GM19468 (cell line): ENCODE measurements at regions not wholly inside any gene's neighbourhood (a gene's known extent, or its start where the extent isn't known, plus 50 kb on each side); places are given as distances from the start of the nearest gene placed in this dataset.
"Not testable (repeated sequence)": the region's sequence is repeated elsewhere in the genome, so short reads cannot be mapped to it uniquely, and the experiment has no call there.

Source experiments
- ATAC-seq: cut with Tn5 transposase; IDR thresholded peaks from one replicate; pipeline ENCODE4 v1.9.1; 2021; ENCODE audit warnings: mild to moderate bottlenecking, moderate library complexity, moderate number of reproducible peaks; ENCODE audit not compliant: unreplicated experiment; ENCODE audit errors: extremely low read depth

DNA sequence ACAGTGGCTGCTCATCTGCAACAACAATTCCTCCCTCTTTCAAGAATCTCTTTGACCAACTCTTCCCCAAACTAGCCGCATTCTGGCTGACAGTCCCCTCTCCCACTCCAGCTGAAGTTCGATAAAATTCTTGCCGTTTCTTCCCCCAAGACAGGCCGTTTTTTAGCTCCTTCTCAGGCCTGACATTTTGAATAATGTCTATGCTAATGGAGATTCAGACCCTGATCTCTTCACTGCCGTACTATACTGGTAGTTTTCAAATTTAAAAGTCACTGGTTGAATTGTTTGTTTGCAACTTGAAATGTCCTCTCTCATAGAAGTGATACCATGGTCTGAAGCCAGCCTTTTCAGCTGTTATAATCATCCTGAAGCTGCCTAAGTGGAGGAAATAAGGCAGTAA is 65.9 kb upstream of the AMN1 start:
- ATAC-seq: no peak

DNA sequence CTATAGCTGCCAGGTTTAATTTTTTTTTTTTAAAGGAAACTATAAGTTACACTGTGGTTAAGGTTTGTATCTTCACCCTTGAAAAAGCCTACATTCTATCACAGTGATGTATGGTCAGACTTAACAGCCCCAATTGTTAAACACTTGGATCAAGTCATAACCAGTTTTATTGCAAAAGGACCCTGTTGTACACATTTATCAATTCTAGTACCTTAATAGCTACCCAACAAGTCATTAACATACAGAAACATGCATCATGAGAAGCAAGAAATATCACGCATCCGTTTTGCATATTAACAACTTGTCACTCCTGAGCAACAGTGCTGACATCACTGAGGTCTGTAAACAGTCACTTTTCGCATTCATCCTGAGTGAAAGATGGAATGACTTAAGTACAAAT is 62.4 kb upstream of the AMN1 start:
- ATAC-seq: not testable (repeated sequence)

DNA sequence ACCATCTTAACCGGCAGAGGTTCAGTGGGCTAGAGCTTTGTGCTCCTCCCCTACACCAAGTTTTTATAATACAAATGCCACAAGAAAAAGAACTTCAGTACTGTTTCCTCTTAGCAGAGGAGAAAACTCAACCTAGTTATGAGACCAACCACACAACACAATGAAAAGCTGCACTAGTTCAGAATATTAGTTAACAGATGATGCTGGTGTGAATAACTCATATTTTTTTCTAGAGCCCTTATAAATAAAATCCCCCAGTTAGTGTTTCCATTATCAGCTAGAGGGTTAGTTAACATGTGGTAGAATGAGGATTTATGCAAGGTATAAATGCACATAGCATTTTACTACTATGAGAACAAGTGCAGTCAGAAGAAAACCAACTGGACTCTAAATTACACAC is 61.9 kb upstream of the AMN1 start:
- no peak for ATAC-seq

DNA sequence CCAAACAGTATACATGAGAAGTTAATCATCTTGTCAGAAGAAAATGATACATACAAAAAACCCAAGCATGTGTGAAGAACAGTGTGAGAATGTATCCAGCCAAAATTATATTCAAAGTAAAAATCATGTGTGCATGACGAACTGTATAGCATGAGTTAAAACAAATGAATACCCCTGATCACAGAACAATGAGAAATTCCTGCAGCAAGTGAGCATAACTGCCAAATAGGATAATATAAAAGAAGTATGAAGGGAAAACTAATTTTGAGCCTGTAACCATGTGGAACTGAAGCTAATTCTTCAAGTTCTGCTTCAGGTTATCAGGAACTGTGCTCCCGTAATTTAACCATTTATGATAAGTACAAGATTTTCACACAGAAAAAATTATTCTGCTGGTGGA is 56.5 kb upstream of the AMN1 start:
- no peak for ATAC-seq

DNA sequence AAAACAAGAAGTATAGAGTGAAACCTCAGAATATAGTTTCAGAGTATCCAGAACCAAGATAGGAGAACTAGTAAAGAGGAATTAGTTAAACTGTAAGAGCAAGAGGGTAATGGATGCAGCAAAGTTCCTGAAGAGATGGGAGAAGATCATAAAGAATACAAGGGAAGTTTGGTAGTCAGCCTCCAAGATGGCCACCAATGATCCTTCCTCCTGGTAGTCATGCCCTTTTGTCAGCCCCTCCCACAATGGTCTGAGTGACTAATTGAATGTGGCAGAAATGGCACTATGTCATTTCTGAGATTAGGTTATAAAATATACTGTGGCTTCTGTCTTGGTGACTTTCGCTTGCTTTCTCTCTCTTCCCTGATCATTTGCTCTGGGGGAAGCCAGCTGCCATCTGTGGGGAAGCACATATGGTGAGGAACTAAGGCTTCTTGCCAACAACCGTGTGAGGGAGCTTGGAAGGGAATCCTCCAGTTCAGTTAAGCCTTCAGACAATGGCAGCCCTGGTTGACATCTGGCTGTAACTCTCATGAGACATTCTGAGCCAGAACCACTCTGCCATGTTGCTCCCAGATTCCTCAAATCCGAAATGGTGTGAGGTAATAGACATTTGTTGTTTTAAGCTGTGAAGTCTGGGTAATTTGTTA is 55.3 kb upstream of the AMN1 start:
- ATAC-seq: no peak

DNA sequence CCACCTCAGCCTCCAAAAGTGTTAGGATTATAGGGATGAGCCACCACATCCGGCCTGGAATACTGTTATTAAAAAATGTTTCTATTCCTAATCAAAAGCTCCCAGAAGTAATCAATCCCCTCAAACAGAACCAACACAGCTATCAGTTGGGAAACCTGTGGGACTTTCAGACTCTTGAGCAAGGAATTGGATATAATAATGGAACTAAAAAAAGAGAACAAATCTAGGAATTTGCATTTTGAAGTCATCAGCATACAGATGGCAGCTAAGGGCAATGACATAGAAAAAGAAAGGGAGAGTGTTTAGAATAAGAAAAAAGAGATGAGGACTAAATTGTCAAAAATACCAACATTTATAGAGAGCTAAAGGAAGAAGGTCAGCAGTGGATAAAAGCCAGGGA is 54.7 kb upstream of the AMN1 start:
- ATAC-seq: no peak

DNA sequence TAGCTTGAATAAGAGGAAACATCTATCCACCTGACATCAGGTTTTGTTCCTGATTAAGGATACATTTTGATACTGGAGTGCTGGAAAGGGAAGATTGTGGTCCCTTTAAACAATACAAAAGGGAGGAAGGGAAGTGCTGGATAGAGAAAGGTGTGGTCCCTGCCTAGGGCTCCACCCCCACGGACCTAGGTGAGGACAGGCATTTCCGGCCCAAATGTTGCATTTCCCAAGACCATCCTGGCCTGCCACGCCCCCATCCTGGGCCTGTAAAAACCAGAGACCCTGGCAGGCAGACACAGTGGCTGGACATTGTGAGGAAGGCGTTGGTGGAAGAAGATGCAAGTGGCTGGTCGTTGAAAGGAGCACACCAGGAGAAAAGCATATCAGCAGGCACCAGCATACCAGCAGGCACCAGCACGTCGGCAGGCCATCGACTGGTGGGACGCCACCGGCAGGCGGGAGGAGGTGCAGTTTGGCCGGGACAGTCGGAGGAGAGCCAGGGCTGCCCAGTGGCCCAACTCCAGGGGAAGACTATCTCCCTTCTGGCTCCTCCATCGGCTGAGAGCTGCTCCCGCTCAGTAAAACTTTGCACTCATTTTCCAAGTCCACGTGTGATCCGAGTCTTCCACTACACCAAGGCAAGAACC is 53.2 kb upstream of the AMN1 start:
- no peak for ATAC-seq

DNA sequence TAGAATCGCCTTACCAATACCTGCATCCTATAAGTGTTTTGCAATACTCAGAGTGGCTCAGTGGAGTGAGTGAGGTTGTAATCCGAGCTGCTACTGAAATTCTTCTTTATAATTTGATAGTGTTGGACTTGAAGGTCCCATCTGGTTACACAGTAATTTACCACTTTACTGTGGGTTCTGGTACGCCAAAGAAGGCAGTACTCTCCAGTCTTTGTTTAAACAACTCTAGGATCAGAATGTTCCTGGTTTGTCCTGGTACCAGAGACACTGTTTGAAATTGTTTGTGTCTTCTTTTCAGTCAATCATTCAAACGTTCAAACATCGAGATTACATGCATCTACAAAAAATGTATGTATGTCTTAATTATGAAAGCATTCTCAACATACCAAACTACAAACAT is 51.3 kb upstream of the AMN1 start:
- no peak for ATAC-seq

DNA sequence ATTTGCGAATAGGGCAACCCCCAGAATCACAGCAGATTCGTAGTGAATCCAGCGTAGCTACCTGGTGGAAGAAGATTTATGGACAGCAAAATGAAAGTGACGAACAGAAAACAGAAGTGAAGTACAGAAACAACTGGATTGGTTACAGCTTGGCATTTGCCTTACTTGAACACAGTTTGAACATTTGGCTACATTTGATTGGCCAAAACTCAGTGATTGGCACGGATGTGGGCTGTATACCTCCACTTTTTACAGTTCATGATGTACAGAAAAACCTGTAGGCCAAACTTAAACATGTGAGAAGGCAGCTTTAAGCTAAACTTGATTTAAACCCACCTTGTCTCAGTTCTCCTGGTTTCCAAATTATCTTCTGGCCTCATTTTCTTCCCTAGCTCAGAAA is 49.9 kb upstream of the AMN1 start:
- no peak for ATAC-seq
